Gastrocnemius medialis (tissue), 4 donors: ENCODE measurements at regions not wholly inside any gene's neighbourhood (a gene's known extent, or its start where the extent isn't known, plus 50 kb on each side); places are given as distances from the start of the nearest gene placed in this dataset.

Source experiments
- CTCF ChIP-seq, 5 experiments: fragments of 450-650 bp in 3 of 5; fragments of 200-600 bp in 2 of 5; sonication (generic) in 2 of 5; IDR thresholded peaks in 4 of 5; conservative IDR thresholded peaks in 1 of 5; 1 replicate in 4 of 5; 2 replicates in 1 of 5; pipeline ENCODE4 v1.5.1; 2016 to 2019; ENCODE audit warnings: antibody characterized with exemption in 5 of 5, mild to moderate bottlenecking in 3 of 5, moderate library complexity in 3 of 5
- POLR2A ChIP-seq, 2 donors: fragments of 450-650 bp; IDR thresholded peaks; one replicate each; pipeline ENCODE4 v1.6.1; 2017; ENCODE audit warnings: antibody characterized with exemption in 2 of 2, mild to moderate bottlenecking in 2 of 2, moderate library complexity in 2 of 2

DNA sequence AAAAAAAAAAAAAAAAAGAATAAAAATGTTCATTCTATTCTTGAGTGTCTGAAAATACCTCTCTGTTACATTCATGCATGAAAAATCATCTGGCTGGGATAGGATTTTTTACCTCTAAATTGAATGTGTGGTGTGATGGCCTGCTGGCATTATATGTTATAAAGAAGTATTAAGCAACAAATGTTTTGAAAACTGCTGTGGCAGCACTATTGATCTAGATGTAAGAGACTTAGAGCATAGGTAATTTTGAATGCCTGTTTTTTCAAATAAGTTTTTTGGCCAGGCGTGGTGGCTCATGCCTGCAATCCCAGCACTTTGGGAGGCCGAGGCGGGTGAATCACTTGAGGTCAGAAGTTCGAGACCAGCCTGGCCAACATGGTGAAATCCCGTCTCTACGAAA is 147.0 kb upstream of the LINC00305 start:
- TF ChIP-seq CTCF (IDR thresholded peaks at IDR 0.05 in 4 of 5, conservative IDR thresholded peaks at IDR 0.05 in 1 of 5): no peak
- no peak for TF ChIP-seq POLR2A (IDR thresholded peaks at IDR 0.05)
